Epithelial cell of proximal tubule (primary cell): ENCODE measurements at regions not wholly inside any gene's neighbourhood (a gene's known extent, or its start where the extent isn't known, plus 50 kb on each side); places are given as distances from the start of the nearest gene placed in this dataset.
"Not testable (repeated sequence)": the region's sequence is repeated elsewhere in the genome, so short reads cannot be mapped to it uniquely, and the experiment has no call there.

Source experiments
- DNase-seq: peaks from one replicate; pipeline ENCODE4 v3.0.0-alpha.2; 2011; ENCODE audit warnings: low read depth
- H3K4me3 ChIP-seq: 2 replicates; pipeline ENCODE4 v1.5.1; 2011; ENCODE audit warnings: low read depth, mild to moderate bottlenecking, low read length
- CTCF ChIP-seq: conservative IDR thresholded peaks from 2 replicates; pipeline ENCODE4 v1.5.1; 2012; ENCODE audit warnings: low read depth, mild to moderate bottlenecking, low read length

GRCh38 chr7:8360564-8361153 lies 72.8 kb upstream of the NXPH1 start:
- DNase-seq, result no peak
- H3K4me3 ChIP-seq, result no peak overlapping the region
- TF ChIP-seq CTCF, result no peak

GRCh38 chr7:8362723-8363369 lies 70.6 kb upstream of the NXPH1 start:
- TF ChIP-seq CTCF, result no peak
- no peak overlapping the region for H3K4me3 ChIP-seq
- DNase-seq, result no peak

GRCh38 chr7:8363407-8364015 lies 69.9 kb upstream of the NXPH1 start:
- TF ChIP-seq CTCF, result no peak
- DNase-seq, result no peak
- no peak overlapping the region for H3K4me3 ChIP-seq

- no peak overlapping the region for H3K4me3 ChIP-seq
- DNase-seq, result peak; percentile 9
- TF ChIP-seq CTCF, result peak; percentile 69
Observed at GRCh38 chr7:8365499-8366110, 67.8 kb upstream of the NXPH1 start.

- DNase-seq, H3K4me3 ChIP-seq: not testable (repeated sequence)
Observed at GRCh38 chr7:8368007-8368406, 65.4 kb upstream of the NXPH1 start.

- H3K4me3 ChIP-seq, result no peak overlapping the region
- DNase-seq, result no peak
Observed at GRCh38 chr7:8371742-8372141, 61.7 kb upstream of the NXPH1 start.

More at GRCh38 chr7:8371742-8372141, 61.7 kb upstream of the NXPH1 start:
- TF ChIP-seq CTCF, result no peak
